Bronchial epithelial cell (primary cell): ENCODE measurements at regions not wholly inside any gene's neighbourhood (a gene's known extent, or its start where the extent isn't known, plus 50 kb on each side); places are given as distances from the start of the nearest gene placed in this dataset.

ENCODE experiments used
- DNase-seq: peaks from one replicate; pipeline ENCODE4 v3.0.0-alpha.2; 2010; ENCODE audit warnings: low read depth
- FAIRE-seq: peaks from 2 replicates; lab custom pipeline; 2011; peaks lifted over from hg19 to GRCh38; lab: Jason Lieb, UNC
- H3K27me3 ChIP-seq: 2 replicates; pipeline ENCODE4 v1.5.1; 2011; ENCODE audit warnings: low read length; ENCODE audit not compliant: control insufficient read depth, insufficient read depth
- H3K36me3 ChIP-seq: 2 replicates; pipeline ENCODE4 v1.5.1; 2011; ENCODE audit warnings: low read length; ENCODE audit not compliant: control insufficient read depth, insufficient read depth
- H3K4me3 ChIP-seq: 2 replicates; pipeline ENCODE4 v1.5.1; 2011; ENCODE audit warnings: mild to moderate bottlenecking, low read depth, low read length, control low read depth
- CTCF ChIP-seq: IDR thresholded peaks from 2 replicates; pipeline ENCODE4 v1.5.1; 2011; ENCODE audit warnings: mild to moderate bottlenecking, moderate library complexity, low read length, control low read depth, inconsistent platforms; ENCODE audit not compliant: insufficient read depth, severe bottlenecking

- no peak for TF ChIP-seq CTCF
- no peak for FAIRE-seq
- Histone ChIP-seq H3K27me3 (no peaks in the 10 kb centered on the region), H3K4me3 (no peak overlapping the region), H3K36me3 (no peaks in the 10 kb centered on the region)
- DNase-seq = no peak
These were observed 104.7 kb downstream of the C9orf152 start for GRCh38 chr9:110103257-110103656.

- H3K36me3 ChIP-seq = no peaks in the 10 kb centered on the region
- TF ChIP-seq CTCF = no peak
- no peak overlapping the region for H3K4me3 ChIP-seq
- H3K27me3 ChIP-seq = no peaks in the 10 kb centered on the region
- DNase-seq (no peak), FAIRE-seq (no peak)
These were observed 103.6 kb downstream of the C9orf152 start for GRCh38 chr9:110104261-110104809.

- no peak overlapping the region for H3K4me3 ChIP-seq
- H3K36me3 ChIP-seq = no peaks in the 10 kb centered on the region
- no peaks in the 10 kb centered on the region for H3K27me3 ChIP-seq
- FAIRE-seq = no peak
- DNase-seq = no peak
- no peak for TF ChIP-seq CTCF
These were observed 102.9 kb downstream of the C9orf152 start for GRCh38 chr9:110105107-110105506.

GRCh38 chr9:110106661-110107060, 101.3 kb downstream of the C9orf152 start:
- Histone ChIP-seq H3K4me3 (no peak overlapping the region), H3K36me3 (no peaks in the 10 kb centered on the region), H3K27me3 (no peaks in the 10 kb centered on the region)
- DNase-seq = no peak
- no peak for FAIRE-seq
- TF ChIP-seq CTCF = no peak

- Histone ChIP-seq H3K4me3 (no peak overlapping the region), H3K27me3 (no peaks in the 10 kb centered on the region), H3K36me3 (no peaks in the 10 kb centered on the region)
- TF ChIP-seq CTCF = no peak
- FAIRE-seq (no peak), DNase-seq (no peak)
These were observed 98.4 kb downstream of the C9orf152 start for GRCh38 chr9:110109333-110110092.

GRCh38 chr9:110110154-110110553, 97.8 kb downstream of the C9orf152 start:
- no peaks in the 10 kb centered on the region for H3K36me3 ChIP-seq
- no peak overlapping the region for H3K4me3 ChIP-seq
- H3K27me3 ChIP-seq = no peaks in the 10 kb centered on the region
- no peak for DNase-seq
- FAIRE-seq = no peak
- no peak for TF ChIP-seq CTCF
